HG03280 (cell line): ENCODE measurements at regions not wholly inside any gene's neighbourhood (a gene's known extent, or its start where the extent isn't known, plus 50 kb on each side); places are given as distances from the start of the nearest gene placed in this dataset.

Experiments
- ATAC-seq: cut with Tn5 transposase; IDR thresholded peaks from one replicate; pipeline ENCODE4 v1.9.1; 2021; ENCODE audit warnings: mild to moderate bottlenecking, moderate library complexity; ENCODE audit not compliant: unreplicated experiment

DNA sequence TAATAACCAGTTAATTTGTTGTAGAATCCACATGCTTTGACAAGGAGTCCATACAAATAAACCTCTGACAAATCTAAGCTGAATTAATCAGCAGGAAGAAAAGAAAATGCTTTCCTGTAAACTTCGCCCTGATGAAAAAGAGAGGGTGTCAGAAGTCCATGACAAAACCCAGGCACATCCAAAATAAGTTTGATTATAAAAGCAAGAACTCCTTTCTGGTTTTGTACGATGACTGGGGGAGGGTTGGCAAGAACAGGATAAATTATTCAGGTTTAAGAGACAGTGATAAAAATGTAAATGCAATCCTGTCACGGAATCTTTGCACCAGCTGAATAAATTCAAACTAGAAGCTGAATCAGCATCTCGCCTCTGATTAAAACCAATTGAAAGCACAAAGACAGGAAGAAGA lies 469.2 kb upstream of the TNP1 start:
- ATAC-seq = no peak

DNA sequence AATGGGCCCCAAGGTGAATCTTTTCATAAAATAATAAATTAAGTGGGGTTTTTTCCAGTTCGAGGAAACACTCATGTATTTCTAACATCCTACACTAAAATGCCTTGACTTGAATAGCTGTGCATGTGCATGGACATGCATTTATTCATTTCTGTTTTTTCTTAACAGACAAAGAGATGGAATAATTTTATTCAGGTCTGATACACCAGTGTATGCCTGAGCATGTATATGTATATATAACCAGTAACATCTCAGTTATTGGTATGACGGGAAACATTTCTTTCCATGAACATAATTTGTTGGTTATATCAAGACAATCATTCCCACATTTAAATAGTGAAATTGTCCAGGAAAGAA lies 468.7 kb upstream of the TNP1 start:
- no peak for ATAC-seq

DNA sequence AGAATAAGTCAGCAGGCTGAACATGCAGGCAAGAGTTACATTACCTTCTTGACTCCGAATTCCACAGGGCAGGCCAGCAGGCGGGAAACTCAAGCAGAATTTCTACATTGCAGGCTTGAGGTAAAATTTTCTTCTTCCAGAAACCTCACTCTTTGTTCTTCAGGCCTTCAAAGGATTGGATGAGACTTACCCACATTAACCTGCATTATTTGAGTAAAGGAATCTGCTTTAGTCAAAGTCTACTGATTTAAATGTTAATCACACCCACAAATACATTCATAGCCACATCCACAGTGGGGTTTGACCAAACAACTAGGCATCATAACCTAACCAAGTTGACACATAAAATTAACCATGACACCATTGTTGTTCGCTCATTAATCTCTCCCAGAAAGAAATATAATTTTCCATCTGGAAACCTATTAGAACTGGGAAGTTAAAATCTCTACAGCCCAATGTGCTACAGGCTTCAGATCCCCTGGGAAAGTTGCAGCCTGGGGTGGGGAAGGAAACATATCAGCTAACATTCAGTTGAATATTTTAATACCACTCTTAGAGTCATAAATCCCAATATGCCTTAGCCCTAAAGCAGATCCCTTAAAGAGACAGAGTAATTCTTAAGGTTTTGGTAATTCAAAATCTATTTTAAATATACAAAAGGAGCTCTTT lies 468.2 kb upstream of the TNP1 start:
- ATAC-seq = no peak

DNA sequence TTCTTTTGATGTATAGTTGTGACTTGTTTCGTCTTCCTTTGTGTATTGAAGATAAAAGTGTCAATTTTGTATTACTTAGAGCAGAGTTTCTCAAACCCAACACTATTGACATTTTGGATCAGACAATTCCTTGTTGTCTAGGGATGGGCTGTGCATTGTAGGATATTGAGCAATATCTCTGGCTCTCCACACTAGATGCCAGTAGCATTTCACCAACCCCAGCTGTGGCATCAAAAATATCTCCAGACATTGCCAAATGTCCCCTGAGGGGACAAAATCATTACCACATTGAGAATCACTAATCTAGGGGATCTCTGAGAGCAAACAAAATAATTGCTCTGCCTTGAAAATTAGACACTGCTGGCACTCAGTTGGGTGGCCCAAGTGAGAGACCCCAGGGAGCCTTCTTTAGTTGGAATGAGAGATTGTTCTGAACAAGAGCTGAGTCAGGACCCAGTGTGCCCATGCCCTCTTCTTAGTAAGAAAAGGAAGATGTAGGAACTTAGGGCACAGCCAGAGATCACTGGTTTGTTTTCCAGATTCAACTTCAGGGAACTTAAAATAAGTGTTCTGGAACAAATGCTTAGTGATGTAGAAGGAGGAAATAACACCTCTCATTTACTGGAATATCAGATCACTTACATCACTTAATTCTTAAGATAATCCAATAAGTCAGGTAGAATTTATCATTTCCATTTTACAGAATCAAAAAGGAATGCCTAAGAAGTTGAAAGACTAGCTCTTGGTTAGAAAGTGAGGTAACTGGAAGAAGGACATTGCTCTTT lies 466.6 kb upstream of the TNP1 start:
- no peak for ATAC-seq

DNA sequence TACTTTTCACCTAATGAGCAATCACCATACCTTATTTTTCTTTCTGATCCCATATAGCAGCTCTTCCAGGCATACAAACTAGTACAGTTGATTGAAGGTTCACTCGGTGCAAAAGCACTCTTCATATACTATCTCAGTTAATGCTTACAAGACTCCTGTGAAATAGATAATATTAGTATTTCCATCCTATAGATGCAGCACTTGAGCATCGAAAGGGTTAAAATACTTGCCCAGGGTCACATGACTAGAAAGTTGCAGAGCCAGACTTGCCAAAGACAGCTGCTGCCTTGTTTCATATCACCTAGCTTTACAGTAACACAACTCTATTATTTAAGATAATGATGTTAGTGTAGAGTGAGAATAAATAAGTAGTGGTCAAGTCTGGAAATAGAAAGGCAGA lies 466.0 kb upstream of the TNP1 start:
- no peak for ATAC-seq

DNA sequence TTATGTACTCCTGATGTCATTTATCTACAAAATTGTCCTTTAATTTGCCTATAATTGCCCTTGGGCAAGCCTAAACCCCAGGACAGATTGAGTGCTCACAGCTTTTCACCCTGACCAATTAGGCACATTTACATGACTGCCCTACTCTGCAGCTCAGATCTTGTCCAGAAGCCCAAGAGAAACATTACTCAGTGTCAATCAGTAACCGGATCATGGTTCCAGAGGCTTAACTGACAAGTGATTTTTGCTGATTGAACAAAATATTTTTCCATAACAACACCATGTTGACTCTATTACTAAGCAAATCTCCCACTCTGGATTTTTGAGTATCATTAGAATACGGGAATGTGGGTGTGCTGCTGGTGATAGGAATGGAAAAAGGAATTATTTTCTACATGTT lies 465.4 kb upstream of the TNP1 start:
- ATAC-seq = no peak

DNA sequence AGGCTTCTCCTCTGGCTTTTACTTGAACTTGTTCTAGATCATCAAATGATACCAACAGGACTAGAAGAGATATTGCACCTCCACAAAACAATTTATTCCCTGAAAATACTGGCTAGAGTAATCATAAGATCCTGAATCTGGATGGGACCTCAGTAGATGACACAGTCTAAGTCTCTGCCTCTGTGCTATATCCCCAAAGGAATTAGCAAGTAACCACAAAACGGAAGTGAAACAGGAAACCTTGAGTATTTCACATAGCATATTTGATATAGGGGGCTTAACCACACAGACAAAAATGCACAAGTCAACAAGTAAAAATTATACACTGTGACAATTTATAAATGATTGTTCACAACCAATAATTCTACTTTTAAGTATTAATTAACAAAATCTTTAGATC lies 456.9 kb upstream of the TNP1 start:
- ATAC-seq = no peak

DNA sequence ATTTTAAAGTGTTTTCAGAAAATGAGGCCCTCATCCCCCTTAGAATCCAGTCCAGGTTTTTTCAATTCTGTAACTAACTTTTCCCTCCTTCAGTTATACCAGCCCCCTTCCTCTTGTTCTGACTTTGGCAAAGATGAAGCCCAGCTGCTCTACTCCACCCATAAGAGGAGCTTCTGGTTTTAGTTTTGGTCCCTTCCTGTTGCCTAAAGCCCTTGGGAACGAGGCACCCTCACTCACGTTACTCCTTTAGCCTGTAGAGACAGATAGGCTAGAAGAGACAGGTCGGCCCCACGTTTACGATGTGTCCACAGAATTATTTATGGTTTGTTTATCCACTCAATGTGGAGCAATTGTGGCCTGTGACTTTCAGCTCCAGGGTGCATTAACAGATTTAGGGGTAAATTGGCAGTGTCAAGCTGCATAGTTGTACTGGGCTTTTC lies 454.2 kb upstream of the TNP1 start:
- no peak for ATAC-seq

DNA sequence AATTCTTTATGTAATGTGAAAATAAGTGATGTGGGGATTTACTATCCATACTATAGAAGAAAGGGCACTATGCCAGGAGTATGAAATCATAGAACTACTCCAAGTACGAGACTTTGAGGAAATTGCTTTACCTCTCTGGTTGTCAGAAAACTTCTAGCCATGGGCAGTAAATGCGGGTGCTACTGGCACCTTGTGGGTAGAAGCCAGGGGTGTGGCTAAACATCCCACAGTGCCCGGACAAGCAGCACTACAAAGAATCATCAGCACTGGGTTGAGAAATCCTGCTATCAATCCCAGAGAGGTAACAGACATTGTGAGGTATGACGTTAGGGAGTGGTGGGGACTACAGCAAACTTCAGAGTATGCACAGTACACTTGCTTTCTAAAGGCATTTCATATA lies 453.5 kb upstream of the TNP1 start:
- ATAC-seq = no peak

DNA sequence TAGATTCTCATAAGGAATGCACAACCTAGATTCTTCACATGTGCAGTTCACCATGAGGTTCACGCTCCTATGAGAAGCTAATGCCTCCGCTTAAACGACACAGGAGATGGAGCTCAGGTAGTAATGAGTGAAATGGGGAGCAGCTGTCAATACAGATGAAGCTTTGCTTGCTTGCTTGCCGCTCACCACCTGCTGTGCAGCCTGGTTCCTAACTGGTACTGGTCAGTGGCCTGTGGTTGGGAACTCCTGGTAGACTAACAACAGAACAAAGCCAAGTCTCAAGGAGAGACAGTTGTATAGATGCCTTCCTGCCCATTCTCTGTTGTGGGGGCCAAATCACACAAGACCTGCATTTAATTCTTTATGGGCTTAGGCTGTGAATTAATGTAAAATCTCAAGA lies 449.2 kb upstream of the TNP1 start:
- ATAC-seq = no peak

DNA sequence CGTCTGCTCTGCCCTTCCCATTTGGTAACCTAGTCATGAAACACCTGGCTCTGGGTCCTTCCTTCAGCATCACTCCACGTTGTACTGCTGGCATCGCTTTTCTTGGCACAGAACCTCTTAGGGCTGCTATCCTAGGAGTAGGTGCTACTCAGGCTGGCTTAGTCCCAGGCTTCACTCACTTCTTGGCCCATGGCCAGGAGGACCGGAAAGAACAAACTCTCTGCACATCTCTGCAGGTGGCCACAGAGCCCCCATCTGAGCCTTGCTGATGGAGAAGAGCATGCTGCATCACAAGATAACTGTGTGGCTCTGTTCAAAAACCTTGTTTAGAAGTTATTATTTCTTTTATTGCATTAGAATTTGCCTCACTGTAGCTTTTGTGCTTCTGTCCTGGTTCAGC lies 447.2 kb upstream of the TNP1 start:
- ATAC-seq = no peak

DNA sequence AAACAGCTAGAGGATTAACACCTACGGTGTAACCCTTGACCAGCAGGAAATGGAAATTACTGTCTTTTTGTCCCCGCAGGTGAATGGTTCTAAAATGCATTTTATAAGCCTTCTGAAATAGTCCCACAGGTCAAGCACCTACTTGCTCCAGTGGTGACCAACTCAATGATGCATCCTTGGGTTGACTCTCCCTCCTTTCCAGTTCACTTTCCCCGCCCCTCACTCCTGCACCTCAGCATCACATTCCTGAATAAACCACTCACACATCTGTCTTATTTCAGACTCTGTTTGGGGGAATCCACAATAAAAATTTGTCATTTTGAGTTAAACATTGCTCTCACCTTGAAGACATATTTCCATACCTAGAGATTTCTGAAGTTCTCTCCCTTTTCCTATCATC lies 446.0 kb upstream of the TNP1 start:
- ATAC-seq = no peak

DNA sequence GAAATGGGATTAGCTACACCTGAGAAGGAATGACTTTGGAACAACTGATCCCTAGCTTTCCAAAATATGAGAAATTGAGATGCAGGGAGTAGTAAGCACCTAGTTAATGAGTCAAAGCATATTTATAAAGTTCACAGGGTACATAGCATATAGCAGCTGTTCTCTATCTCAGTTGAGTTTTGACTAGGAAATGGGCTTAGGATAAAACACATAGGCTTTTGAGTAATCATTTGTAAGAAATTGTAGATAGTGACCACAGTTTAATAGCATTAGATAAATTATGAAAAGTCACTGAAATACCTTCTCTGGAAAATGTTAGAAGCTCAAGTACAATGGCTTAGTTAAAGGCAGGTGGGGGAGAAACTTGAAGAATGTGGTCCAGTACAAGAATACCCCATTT lies 444.7 kb upstream of the TNP1 start:
- ATAC-seq = no peak

DNA sequence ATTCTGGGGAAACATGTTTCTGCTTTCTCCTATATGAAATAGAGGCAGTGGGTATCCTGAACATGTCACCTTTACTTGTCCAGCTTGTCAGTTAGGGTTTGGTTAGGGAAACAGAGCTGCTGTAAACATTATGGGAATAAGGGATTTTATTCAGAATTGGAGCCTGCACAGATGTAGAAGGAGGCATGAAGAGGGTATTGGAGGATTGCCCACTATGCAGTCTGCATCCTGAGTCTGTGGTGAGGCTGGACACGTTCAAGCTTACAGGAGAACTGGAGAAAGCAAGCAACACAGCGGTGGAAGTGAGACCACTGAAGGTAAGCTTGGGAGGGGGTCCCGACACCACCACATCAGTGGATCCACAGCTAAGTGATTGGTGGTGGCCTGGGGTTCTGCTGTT lies 443.0 kb upstream of the TNP1 start:
- no peak for ATAC-seq

DNA sequence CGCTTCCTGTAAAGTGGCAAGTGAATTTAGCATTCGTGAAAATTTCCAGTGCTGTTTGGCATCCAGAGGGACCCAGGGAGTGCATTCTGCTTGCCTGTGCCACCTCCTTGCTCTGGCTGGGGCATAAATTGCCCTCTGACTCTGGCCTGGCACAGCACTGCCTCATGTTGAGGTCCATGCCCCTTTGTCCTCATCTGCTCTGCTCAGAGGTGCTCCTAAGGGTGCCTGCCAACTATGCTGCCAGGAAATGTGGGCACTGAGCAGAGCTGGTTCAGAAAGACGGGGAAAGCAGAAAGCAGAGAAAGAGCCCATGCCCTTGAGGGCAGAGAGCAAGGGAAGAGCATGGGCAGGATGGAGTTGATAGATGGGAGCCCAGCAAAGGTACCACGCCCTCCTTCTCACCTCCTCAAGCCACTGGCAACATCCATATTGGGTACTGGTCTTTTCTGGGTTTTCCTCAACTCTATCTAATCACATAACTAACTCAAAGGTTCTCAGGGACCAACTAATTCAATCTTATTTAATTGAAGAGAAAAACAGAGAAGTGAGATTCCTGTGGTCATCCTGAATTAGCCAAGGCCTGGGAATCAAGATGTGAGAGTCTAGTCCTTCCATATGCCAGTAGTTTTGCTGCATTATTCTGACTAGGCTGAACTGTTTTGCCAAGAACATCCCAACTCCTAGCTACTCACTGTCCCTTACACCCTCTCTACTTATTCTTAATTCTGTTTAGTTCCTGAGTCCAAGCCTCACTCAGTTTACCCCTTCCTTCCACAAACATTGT lies 441.5 kb upstream of the TNP1 start:
- ATAC-seq = no peak

DNA sequence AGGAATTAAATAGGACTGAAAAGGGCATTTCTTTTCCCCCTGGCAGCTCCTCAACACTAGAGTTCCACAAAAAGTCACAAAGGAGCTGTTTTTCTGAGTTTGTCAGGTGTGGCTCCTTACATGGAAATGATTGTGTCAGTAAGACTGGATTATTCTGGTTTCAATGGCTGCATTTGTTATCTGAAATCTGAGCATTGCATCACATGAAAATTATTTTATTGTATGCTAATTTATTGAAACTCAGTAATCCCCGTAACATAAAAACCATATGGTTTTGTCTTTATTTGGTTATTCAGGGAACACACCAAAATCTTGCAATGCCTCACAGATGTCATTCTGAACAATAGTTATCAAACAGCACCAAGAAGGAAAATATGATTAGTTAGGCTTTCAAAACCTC lies 439.7 kb upstream of the TNP1 start:
- ATAC-seq = no peak

DNA sequence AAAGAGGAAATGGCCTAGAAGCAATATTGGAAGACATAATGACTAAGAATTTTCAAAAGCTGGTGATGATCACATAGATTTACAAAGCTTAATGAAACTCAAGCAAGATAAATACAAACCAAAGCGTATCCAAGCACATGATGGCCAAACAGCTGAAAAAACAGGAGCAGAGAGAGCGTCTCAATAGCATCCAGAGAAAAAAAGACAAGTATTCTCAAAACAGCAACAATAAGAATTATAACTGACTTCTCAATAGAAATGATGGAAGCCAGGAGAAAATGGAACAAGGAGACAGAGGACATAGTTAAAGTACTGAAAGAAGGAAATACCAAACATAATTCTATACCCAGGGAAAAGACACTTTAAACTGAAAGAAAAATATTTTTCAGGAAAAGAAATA lies 437.2 kb upstream of the TNP1 start:
- ATAC-seq = no peak

DNA sequence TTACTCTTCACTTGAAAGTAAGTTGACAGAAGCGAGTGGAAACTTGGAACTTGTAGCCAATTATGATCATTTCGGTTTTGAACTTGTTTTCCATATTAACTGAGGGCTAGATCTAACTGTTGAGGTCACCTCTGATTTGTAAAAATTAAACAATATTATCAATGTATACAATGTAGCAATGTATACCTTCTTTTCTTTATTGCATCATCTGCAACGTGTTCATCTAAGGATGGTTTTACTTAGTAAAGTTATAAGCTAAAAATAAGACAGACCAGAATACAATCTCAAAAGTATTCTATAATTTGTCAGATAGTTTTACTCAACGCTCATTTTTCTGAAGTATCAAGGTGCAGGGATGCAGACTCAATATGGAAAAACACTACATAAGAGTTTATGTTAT lies 435.0 kb upstream of the TNP1 start:
- no peak for ATAC-seq

DNA sequence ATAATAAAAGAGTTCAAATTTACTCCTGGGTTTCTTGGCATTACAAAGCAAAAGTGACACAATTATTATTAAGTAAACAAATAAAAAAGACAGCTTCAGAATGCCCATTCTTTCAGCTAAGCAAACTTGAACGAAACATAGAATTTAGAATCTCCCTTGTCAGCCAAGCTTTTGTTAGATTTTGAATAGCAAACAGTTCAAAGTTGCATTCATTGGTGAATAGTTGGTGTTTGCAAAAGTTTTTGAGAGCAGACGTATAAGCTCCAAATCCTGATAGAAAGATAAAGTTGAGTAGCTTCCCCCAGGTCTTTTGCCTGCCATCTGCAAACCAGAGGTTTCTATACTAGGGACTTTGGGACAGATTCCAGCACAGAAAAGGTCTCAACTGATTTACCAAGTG lies 434.3 kb upstream of the TNP1 start:
- ATAC-seq = no peak

DNA sequence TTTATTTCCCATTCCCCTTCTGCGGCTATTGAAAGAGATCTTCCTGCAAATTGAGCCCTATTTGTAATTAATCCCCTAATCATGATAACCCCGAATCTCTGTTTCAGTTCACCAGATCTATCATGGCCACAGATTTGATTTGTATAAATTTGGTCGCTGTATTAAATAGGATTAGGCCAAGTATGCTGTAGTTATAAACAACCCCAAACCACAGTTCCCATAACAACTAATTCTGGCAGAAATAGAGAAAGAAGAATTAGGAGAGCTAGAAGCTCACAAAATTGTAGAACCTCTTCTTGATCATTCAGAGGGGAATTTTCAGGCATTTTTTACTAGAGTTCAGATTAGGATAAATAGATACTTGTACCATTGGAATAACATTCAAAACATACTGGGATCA lies 433.7 kb upstream of the TNP1 start:
- no peak for ATAC-seq

DNA sequence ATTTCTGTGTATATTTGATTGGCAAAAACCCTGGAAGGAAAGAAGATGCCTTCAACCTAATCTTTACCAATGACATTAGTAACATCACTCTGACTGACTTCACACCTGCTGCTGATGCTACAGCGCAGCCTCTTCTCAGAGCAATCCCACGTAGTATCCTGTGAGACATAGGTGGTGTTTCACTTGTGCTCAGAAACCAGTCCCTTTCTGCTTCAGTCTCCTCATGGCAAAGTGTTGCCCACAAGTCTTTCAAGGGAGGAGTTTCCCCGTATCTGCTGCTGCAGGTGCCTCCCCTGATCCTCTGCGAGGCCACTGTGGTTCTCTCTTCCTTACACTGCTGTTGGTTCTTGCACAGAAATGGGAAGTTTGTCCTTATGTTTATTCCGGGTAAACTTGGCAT lies 433.2 kb upstream of the TNP1 start:
- ATAC-seq = no peak

DNA sequence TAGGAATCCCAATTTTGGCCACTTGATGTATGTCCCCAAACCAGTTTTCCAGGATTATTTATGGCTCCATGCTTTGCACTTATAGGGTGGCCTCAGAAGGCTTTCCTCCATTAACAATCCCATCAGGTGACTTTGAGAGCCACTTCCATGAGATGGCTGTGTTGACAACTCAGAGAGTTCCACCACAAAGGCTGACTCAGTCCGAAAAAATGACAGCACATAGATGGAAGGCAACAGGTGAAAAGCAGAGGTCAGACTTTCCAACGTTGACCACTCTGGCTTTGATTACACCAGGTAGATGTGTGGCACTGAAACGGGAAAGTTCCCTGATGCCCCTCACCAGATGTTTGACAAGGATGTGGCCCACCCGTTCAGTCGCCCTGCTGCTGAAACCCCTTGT lies 431.4 kb upstream of the TNP1 start:
- no peak for ATAC-seq
